Motor neuron (in vitro differentiated cells): ENCODE measurements at regions not wholly inside any gene's neighbourhood (a gene's known extent, or its start where the extent isn't known, plus 50 kb on each side); places are given as distances from the start of the nearest gene placed in this dataset.
A peak's percentile ranks its signal among the peaks of the same experiment; 100 is the strongest.

ENCODE experiments used
- ATAC-seq, 8 experiments: fragments of 200-7000 bp; cut with Tn5 transposase; replicated peaks in 6 of 8; 2 replicates each; pipeline ENCODE4 v1.8.0; 2021; ENCODE audit warnings: mild to moderate bottlenecking in 8 of 8, moderate library complexity in 8 of 8
- H3K27ac ChIP-seq, 2 donors: fragments of 250-450 bp; sonication (Bioruptor Pico); 2 replicates each; pipeline ENCODE4 v1.9.0; 2021; ENCODE audit warnings: antibody characterized with exemption in 2 of 2, mild to moderate bottlenecking in 2 of 2, moderate library complexity in 1 of 2
- H3K4me1 ChIP-seq, 2 donors: fragments of 250-450 bp; sonication (Bioruptor Pico); replicated peaks in 1 of 2; 2 replicates each; pipeline ENCODE4 v1.6.1; 2021; ENCODE audit warnings: antibody characterized with exemption in 2 of 2, mild to moderate bottlenecking in 2 of 2, moderate library complexity in 1 of 2
- H3K4me3 ChIP-seq, 5 donors: fragments of 250-450 bp; sonication (Bioruptor Pico); 2 replicates each; pipeline ENCODE4 v1.9.0; 2021; ENCODE audit warnings: antibody characterized with exemption in 5 of 5, mild to moderate bottlenecking in 5 of 5, moderate library complexity in 4 of 5
- WGBS, 10 experiments: fragments of 450-650 bp; shearing (Covaris generic); methylation state at CpG; one replicate each; pipeline ENCODE4 v1.0.0; 2022; 5-methylcytosine and 5-hydroxymethylcytosine counted together
- in situ Hi-C, 9 experiments: fragments of 400-800 bp; cut with MboI; loops; one replicate each; pipeline ENCODE4 v1.15.0; 2021; ENCODE audit warnings: low sequenced_read_pairs in 9 of 9, low pct_unique_long_range_greater_than_20kb in 2 of 9; ENCODE audit not compliant: unreplicated experiment in 9 of 9

DNA sequence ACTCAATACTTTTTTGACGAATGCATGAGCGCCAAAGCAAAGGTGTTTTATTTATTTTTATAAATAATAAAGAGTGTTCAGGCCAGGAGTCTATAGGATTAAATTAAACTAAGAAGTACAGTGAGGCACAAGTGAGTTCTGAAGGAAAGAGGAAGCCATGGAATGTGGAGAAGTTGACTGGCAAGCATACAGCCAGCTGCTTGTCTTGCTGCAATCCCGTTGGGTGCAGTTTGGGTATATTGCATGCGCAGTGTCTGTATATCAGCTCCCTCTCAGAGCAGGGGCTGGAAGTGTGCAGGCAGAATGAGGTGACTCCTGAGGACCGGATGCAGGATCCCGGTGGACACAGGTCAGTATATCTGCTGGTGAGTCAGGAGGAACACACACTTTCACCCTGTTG lies 315.6 kb downstream of the ZSWIM6 start:
- Histone ChIP-seq H3K4me1 (peaks cover 0 to 4% of the 10 kb centered on the region in 2 donors), H3K27ac (no peak overlapping the region), H3K4me3 (no peak overlapping the region)
- no peak for ATAC-seq
- in situ Hi-C loops: loop anchor here in 1 of 9 experiments (25.0 kb wide), 1 partner anchor 310 kb away; the partner anchor contains the start of gene ZSWIM6
- WGBS, 10 experiments: 33 to 100% (median 83%) methylated on average over 1 to 6 of the region's 6 CpGs; no CpG with 5 or more reads in 1 of the 10 experiments

GRCh38 chr5:61649231-61649630 lies 317.2 kb downstream of the ZSWIM6 start:
- in situ Hi-C loops: loop anchor here in 1 of 9 experiments (25.0 kb wide), 1 partner anchor 312 kb away; the partner anchor contains the start of gene ZSWIM6
- Histone ChIP-seq H3K4me3 (no peak overlapping the region), H3K27ac (no peak overlapping the region), H3K4me1 (peaks cover 0 to 4% of the 10 kb centered on the region in 2 donors)
- ATAC-seq: no peak
- WGBS, 10 experiments: 45 to 100% (median 86%) methylated on average over 1 to 4 of the region's 4 CpGs

- Histone ChIP-seq H3K4me1 (peaks cover 0 to 4% of the 10 kb centered on the region in 2 donors), H3K4me3 (no peak overlapping the region), H3K27ac (no peak overlapping the region)
- no peak for ATAC-seq
- 30 to 100% (median 67%) methylated on average over 1 to 4 of the region's 5 CpGs; no CpG with 5 or more reads in 2 of the 10 experiments for WGBS, 10 experiments
- in situ Hi-C loops: loop anchor here in 1 of 9 experiments (25.0 kb wide), 2 partner anchors 162 to 313 kb away; partner anchors contain the start of gene ZSWIM6
Measured at GRCh38 chr5:61649971-61650370, 317.9 kb downstream of the ZSWIM6 start.

- H3K27ac ChIP-seq: no peak overlapping the region
- H3K4me1 ChIP-seq: peaks cover 0 to 4% of the 10 kb centered on the region in 2 donors
- in situ Hi-C loops: loop anchor here in 1 of 9 experiments (25.0 kb wide), 1 partner anchor 162 kb away; no protein-coding TSS in a partner anchor
- ATAC-seq: peak in 1 of 8 experiments; percentile 14
- H3K4me3 ChIP-seq: no peak overlapping the region
- WGBS, 10 experiments: 31 to 100% (median 86%) methylated on average over 1 to 2 of the region's 2 CpGs; no CpG with 5 or more reads in 1 of the 10 experiments
Measured at GRCh38 chr5:61650661-61651060, 318.6 kb downstream of the ZSWIM6 start.

DNA sequence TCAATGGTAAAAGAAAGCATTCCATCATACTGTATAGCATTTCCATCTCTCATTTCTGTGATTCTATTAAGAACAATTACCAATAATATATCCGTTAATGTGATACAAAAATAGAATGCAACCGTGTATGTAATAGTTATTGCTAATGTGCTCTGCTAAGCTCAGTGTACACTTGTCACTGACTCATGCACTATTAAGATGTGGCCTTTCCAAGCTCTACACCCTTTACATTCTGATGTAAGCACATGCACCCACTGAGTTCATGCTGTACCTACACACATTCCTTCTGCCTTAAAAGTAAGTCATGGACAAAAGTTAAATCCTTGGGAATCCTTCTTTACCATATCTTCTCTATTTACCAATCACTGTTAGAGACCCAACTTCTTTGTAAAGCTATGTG lies 319.1 kb downstream of the ZSWIM6 start:
- Histone ChIP-seq H3K4me1 (peaks cover 0 to 6% of the 10 kb centered on the region in 2 donors), H3K27ac (no peak overlapping the region), H3K4me3 (no peak overlapping the region)
- in situ Hi-C loops: loop anchor here in 1 of 9 experiments (25.0 kb wide), 1 partner anchor 161 kb away; no protein-coding TSS in a partner anchor
- peak in 5 of 8 experiments; percentile 43 to 96 (median 90) for ATAC-seq
- 13 to 100% (median 60%) methylated on average over 1 to 2 of the region's 2 CpGs; no CpG with 5 or more reads in 3 of the 10 experiments for WGBS, 10 experiments

DNA sequence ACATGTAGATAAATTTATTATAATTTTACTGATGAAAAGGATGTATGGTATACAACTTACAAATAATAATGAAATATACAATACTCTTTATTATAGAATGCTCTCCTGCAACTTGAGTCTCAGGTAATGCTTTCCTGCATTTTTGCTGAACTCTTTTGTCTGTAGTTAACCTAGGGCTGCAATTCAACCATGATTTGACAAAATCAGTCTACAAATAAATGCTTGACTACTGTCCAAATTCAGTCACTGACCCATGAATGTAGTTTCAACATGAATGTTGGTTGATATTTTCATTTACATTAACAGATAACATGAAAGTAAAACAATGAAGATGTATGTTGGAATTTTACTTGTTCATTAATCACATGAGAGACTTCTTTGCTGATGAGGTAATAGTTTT lies 320.9 kb downstream of the ZSWIM6 start:
- Histone ChIP-seq H3K27ac (no peak overlapping the region), H3K4me3 (no peak overlapping the region), H3K4me1 (peaks cover 9 to 20% of the 10 kb centered on the region in 2 donors)
- no peak for ATAC-seq
- in situ Hi-C loops: loop anchor here in 1 of 9 experiments (25.0 kb wide), 1 partner anchor 159 kb away; no protein-coding TSS in a partner anchor

GRCh38 chr5:61653807-61654580 lies 321.9 kb downstream of the ZSWIM6 start:
- ATAC-seq: peak in 1 of 8 experiments; percentile 51
- WGBS, 10 experiments: 0 to 100% (median 84%) methylated on average over 1 to 5 of the region's 7 CpGs; no CpG with 5 or more reads in 2 of the 10 experiments
- Histone ChIP-seq H3K4me1 (peaks cover 17 to 30% of the 10 kb centered on the region in 2 donors), H3K4me3 (no peak overlapping the region), H3K27ac (no peak overlapping the region)
- in situ Hi-C loops: loop anchor here in 1 of 9 experiments (25.0 kb wide), 1 partner anchor 158 kb away; no protein-coding TSS in a partner anchor

- in situ Hi-C loops: loop anchor here in 1 of 9 experiments (25.0 kb wide), 1 partner anchor 157 kb away; no protein-coding TSS in a partner anchor
- no peak overlapping the region for H3K4me3 ChIP-seq
- peaks cover 26 to 39% of the 10 kb centered on the region in 2 donors for H3K4me1 ChIP-seq
- no peak for ATAC-seq
- no peak overlapping the region for H3K27ac ChIP-seq
- WGBS, 10 experiments: 33 to 79% methylated on average over 1 to 2 of the region's 2 CpGs; no CpG with 5 or more reads in 8 of the 10 experiments
Measured at GRCh38 chr5:61654876-61655275, 322.8 kb downstream of the ZSWIM6 start.

GRCh38 chr5:61657010-61657409 lies 325.0 kb downstream of the ZSWIM6 start:
- in situ Hi-C loops: loop anchor here in 1 of 9 experiments (25.0 kb wide), 1 partner anchor 155 kb away; no protein-coding TSS in a partner anchor
- Histone ChIP-seq H3K27ac (no peak overlapping the region), H3K4me1 (peaks cover 27 to 34% of the 10 kb centered on the region in 2 donors), H3K4me3 (no peak overlapping the region)
- ATAC-seq: no peak
- WGBS, 10 experiments: 57 to 95% (median 80%) methylated on average over 1 to 6 of the region's 7 CpGs; no CpG with 5 or more reads in 1 of the 10 experiments

DNA sequence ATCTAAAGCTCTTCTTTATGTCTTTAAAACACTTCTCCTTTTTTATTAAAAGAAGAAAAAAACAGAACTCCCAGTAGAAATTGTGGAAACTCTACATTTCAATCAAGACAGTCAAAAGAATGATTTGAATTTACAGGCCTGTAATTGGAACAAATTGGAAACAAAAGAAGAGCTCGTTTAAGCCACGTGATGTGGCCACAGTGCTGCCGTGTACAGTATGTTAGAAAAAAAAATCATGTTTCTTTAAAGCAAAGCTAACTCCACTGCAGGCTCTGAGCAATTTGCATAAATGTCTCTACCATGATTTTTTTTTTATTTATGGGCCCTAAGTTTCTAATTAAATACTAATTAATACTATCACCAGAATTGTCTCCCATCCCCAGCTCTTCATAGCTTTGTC lies 325.6 kb downstream of the ZSWIM6 start:
- Histone ChIP-seq H3K4me1 (peaks cover 27 to 34% of the 10 kb centered on the region in 2 donors), H3K4me3 (no peak overlapping the region), H3K27ac (no peak overlapping the region)
- in situ Hi-C loops: loop anchor here in 1 of 9 experiments (25.0 kb wide), 1 partner anchor 155 kb away; no protein-coding TSS in a partner anchor
- no peak for ATAC-seq
- 4 to 91% (median 60%) methylated on average over 1 to 3 of the region's 3 CpGs for WGBS, 10 experiments

GRCh38 chr5:61658592-61659008 lies 326.5 kb downstream of the ZSWIM6 start:
- 0 to 100% (median 60%) methylated on average over 1 to 9 of the region's 9 CpGs; no CpG with 5 or more reads in 1 of the 10 experiments for WGBS, 10 experiments
- ATAC-seq: peak; percentile 54 to 96 (median 74)
- peaks cover 27 to 34% of the 10 kb centered on the region in 2 donors for H3K4me1 ChIP-seq
- in situ Hi-C loops: loop anchor here in 1 of 9 experiments (25.0 kb wide), 1 partner anchor 154 kb away; no protein-coding TSS in a partner anchor
- peak overlapping the region in 1 of 2 donors; percentile 6 for H3K27ac ChIP-seq
- no peak overlapping the region for H3K4me3 ChIP-seq

GRCh38 chr5:61659221-61659696 lies 327.2 kb downstream of the ZSWIM6 start:
- peak in 5 of 8 experiments; percentile 83 to 87 (median 86) for ATAC-seq
- no peak overlapping the region for H3K4me3 ChIP-seq
- H3K4me1 ChIP-seq: peaks cover 27 to 34% of the 10 kb centered on the region in 2 donors
- WGBS, 10 experiments: 57 to 100% (median 81%) methylated on average over 1 to 7 of the region's 13 CpGs; no CpG with 5 or more reads in 3 of the 10 experiments
- H3K27ac ChIP-seq: peak overlapping the region; percentile 6 to 14
- in situ Hi-C loops: loop anchor here in 1 of 9 experiments (25.0 kb wide), 1 partner anchor 153 kb away; no protein-coding TSS in a partner anchor
